GM12892 (cell line): ENCODE measurements at regions not wholly inside any gene's neighbourhood (a gene's known extent, or its start where the extent isn't known, plus 50 kb on each side); places are given as distances from the start of the nearest gene placed in this dataset.
"Not testable (repeated sequence)": the region's sequence is repeated elsewhere in the genome, so short reads cannot be mapped to it uniquely, and the experiment has no call there.

ENCODE experiments used
- POLR2A ChIP-seq: IDR thresholded peaks from 2 replicates; pipeline ENCODE4 v1.6.1; 2011; ENCODE audit warnings: low read depth, low read length, control low read depth
- POLR2AphosphoS5 ChIP-seq: IDR thresholded peaks from 2 replicates; pipeline ENCODE4 v1.6.1; 2011; ENCODE audit warnings: low read depth, low read length, control low read depth
- TAF1 ChIP-seq: IDR thresholded peaks from 2 replicates; pipeline ENCODE4 v1.6.1; 2011; ENCODE audit warnings: low read depth, mild to moderate bottlenecking, control low read depth, low read length, borderline replicate concordance

DNA sequence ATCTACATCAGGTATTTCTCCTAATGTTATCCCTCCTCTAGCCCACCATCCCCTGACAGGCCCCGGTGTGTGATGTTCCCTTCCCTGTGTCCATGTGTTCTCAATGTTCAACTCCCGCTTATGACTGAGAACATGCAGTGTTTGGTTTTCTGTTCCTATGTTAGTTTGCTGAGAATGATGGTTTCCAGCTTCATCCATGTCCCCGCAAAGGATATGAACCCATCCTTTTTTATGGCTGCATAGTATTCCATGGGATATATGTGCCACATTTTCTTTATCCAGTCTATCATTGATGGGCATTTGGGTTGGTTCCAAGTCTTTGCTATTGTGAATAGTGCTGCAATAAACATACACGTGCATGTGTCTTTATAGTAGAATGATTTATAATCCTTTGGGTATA, 68.1 kb upstream of the RGS7 start:
- not testable (repeated sequence) for TF ChIP-seq POLR2A, POLR2AphosphoS5, TAF1
